ENCODE measurements at regions not wholly inside any gene's neighbourhood (a gene's known extent, or its start where the extent isn't known, plus 50 kb on each side); places are given as distances from the start of the nearest gene placed in this dataset.
"Not testable (repeated sequence)": the region's sequence is repeated elsewhere in the genome, so short reads cannot be mapped to it uniquely, and the experiment has no call there.

DNA sequence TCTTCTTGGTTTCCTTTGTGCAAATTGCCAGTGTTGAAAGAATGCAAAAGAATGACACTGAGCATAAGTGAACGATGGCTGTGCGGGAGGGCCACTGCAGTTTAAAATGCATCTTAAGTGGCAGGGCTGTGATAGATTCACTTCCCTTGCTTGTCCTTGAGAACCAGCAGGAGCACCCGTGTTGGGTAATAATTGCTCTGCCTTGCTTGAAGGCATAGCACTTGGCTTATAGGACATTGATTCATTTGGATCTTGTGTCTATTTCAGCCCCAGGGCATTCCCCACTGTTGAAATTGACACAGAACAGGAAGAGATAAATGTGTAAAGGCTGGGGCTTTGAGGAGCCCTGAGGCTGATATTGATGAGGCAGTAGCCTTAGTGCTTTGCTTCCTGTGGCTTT is 1003.7 kb upstream of the GYPC start:
- no peak overlapping the region for H3K4me3 ChIP-seq (ENCODE audit: low read length in 2 of 2)
- no peaks in the 10 kb centered on the region for H3K27me3 ChIP-seq (ENCODE audit: control insufficient read depth in 2 of 2, insufficient read depth in 1 of 2, low read length in 1 of 2)
- no peak for DNase-seq (ENCODE audit: low read depth in 6 of 9, low spot score in 9 of 9)
- no peaks in the 10 kb centered on the region for H3K9me3 ChIP-seq (ENCODE audit: control insufficient read depth in 2 of 2, insufficient read depth in 1 of 2, low read length in 1 of 2)
- H3K4me1 ChIP-seq (ENCODE audit: control insufficient read depth in 2 of 2, insufficient read depth in 2 of 2, low read length in 2 of 2) = no peaks in the 10 kb centered on the region
- no peaks in the 10 kb centered on the region for H3K36me3 ChIP-seq (ENCODE audit: control insufficient read depth in 2 of 2, insufficient read depth in 2 of 2, low read length in 1 of 2)
- H3K27ac ChIP-seq (ENCODE audit: low read depth in 1 of 2, low read length in 1 of 2) = no peak overlapping the region
- WGBS = 84% methylated on average over 3 of the region's 3 CpGs

DNA sequence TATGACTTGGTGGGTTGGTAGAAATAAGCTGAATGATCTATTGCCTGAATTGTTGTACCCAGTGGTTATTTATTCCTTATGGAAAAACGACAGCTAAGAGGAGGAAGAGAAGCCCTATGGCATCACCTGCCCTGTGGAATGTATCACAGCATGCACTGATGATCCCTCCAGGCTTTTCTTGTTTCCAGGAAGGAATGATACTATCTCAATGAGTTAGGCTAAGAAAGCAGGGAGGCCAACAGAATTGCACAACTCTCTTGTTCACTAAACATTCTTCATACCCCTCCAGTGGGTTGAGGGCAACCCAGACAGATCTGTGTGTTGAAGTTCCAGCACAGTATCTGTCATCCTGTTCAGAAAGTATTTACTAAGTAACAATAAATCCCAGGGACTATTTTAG is 1001.7 kb upstream of the GYPC start:
- Histone ChIP-seq H3K4me1 (ENCODE audit: control insufficient read depth in 2 of 2, insufficient read depth in 2 of 2, low read length in 2 of 2) (no peaks in the 10 kb centered on the region), H3K27me3 (ENCODE audit: control insufficient read depth in 2 of 2, insufficient read depth in 1 of 2, low read length in 1 of 2) (no peaks in the 10 kb centered on the region), H3K4me3 (ENCODE audit: low read length in 2 of 2) (no peak overlapping the region), H3K36me3 (ENCODE audit: control insufficient read depth in 2 of 2, insufficient read depth in 2 of 2, low read length in 1 of 2) (no peaks in the 10 kb centered on the region), H3K27ac (ENCODE audit: low read depth in 1 of 2, low read length in 1 of 2) (no peak overlapping the region), H3K9me3 (ENCODE audit: control insufficient read depth in 2 of 2, insufficient read depth in 1 of 2, low read length in 1 of 2) (no peaks in the 10 kb centered on the region)
- DNase-seq (ENCODE audit: low read depth in 6 of 9, low spot score in 9 of 9) = no peak
- 56% methylated on average over 1 of the region's 1 CpG for WGBS

DNA sequence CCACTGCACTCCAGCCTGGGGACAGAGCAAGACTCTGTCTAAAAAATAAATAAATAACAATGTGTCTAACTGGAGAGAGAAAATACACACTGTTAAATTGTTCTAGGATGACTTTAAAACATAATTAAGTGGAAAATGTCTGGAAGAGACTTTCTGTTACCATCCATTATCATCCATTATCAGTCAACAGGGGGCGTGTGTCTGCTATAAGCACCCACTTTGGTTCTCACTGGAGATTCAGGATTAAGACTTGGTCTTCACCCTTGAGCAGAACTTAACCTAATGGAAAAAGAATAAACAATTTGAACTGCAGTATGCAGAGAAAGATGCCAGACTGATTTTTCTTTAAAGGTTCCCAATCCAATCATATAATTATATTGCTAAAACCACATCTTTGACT is 999.8 kb upstream of the GYPC start:
- Histone ChIP-seq H3K4me3 (ENCODE audit: low read length in 2 of 2) (no peak overlapping the region), H3K4me1 (ENCODE audit: control insufficient read depth in 2 of 2, insufficient read depth in 2 of 2, low read length in 2 of 2) (no peaks in the 10 kb centered on the region), H3K9me3 (ENCODE audit: control insufficient read depth in 2 of 2, insufficient read depth in 1 of 2, low read length in 1 of 2) (no peaks in the 10 kb centered on the region), H3K27ac (ENCODE audit: low read depth in 1 of 2, low read length in 1 of 2) (no peak overlapping the region), H3K27me3 (ENCODE audit: control insufficient read depth in 2 of 2, insufficient read depth in 1 of 2, low read length in 1 of 2) (no peaks in the 10 kb centered on the region), H3K36me3 (ENCODE audit: control insufficient read depth in 2 of 2, insufficient read depth in 2 of 2, low read length in 1 of 2) (no peaks in the 10 kb centered on the region)
- no peak for DNase-seq (ENCODE audit: low read depth in 6 of 9, low spot score in 9 of 9)
- WGBS = 71% methylated on average over 1 of the region's 1 CpG

DNA sequence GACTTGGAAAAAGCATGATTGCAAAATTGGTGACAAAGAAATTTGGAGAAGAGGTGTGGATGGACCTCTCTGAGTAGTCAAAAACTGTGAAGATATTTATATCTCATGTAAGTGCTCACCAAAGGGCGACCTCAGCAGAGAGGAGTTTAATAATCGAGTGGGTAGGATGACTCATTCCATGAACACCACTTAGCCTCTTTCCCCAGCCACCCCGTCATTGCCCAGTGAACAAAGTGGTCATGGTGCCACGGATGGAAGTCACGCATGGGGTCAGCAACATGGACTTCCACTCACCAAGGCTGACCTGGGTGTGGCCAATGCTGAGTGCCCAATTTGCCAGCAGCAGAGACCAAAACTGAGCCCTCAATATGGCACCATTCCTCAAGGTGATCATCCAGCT is 997.4 kb upstream of the GYPC start:
- H3K27me3 ChIP-seq (ENCODE audit: control insufficient read depth in 2 of 2, insufficient read depth in 1 of 2, low read length in 1 of 2) = no peaks in the 10 kb centered on the region
- H3K4me1 ChIP-seq (ENCODE audit: control insufficient read depth in 2 of 2, insufficient read depth in 2 of 2, low read length in 2 of 2) = no peaks in the 10 kb centered on the region
- H3K4me3 ChIP-seq (ENCODE audit: low read length in 2 of 2) = no peak overlapping the region
- no peaks in the 10 kb centered on the region for H3K36me3 ChIP-seq (ENCODE audit: control insufficient read depth in 2 of 2, insufficient read depth in 2 of 2, low read length in 1 of 2)
- no peaks in the 10 kb centered on the region for H3K9me3 ChIP-seq (ENCODE audit: control insufficient read depth in 2 of 2, insufficient read depth in 1 of 2, low read length in 1 of 2)
- WGBS = 95% methylated on average over 5 of the region's 5 CpGs
- no peak overlapping the region for H3K27ac ChIP-seq (ENCODE audit: low read depth in 1 of 2, low read length in 1 of 2)
- no peak for DNase-seq (ENCODE audit: low read depth in 6 of 9, low spot score in 9 of 9)

DNA sequence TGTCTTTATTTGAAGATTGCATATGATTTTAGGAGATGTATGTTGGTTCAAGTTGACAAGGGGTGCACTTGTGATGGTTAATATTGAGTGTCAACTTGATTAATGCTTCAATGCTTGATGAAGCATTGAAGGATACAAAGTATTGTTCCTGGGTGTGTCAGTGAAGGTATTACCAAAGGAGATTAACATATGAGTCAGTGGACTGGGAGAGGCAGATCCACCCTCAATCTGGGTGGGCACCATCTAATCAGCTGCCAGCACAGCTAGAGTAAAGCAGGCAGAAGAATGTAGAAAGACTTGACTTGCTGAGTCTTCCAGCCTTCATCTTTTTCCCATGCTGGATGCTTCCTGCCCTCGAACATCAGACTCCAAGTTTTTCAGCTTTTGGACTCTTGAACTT is 995.6 kb upstream of the GYPC start:
- not testable (repeated sequence) for H3K4me1 ChIP-seq (ENCODE audit: control insufficient read depth in 2 of 2, insufficient read depth in 2 of 2, low read length in 2 of 2); H3K9me3 ChIP-seq (ENCODE audit: control insufficient read depth in 2 of 2, insufficient read depth in 1 of 2, low read length in 1 of 2); H3K4me3 ChIP-seq (ENCODE audit: low read length in 2 of 2); H3K27me3 ChIP-seq (ENCODE audit: control insufficient read depth in 2 of 2, insufficient read depth in 1 of 2, low read length in 1 of 2); DNase-seq (ENCODE audit: low read depth in 6 of 9, low spot score in 9 of 9); H3K36me3 ChIP-seq (ENCODE audit: control insufficient read depth in 2 of 2, insufficient read depth in 2 of 2, low read length in 1 of 2); H3K27ac ChIP-seq (ENCODE audit: low read depth in 1 of 2, low read length in 1 of 2)
- WGBS = 78% methylated on average over 1 of the region's 1 CpG

DNA sequence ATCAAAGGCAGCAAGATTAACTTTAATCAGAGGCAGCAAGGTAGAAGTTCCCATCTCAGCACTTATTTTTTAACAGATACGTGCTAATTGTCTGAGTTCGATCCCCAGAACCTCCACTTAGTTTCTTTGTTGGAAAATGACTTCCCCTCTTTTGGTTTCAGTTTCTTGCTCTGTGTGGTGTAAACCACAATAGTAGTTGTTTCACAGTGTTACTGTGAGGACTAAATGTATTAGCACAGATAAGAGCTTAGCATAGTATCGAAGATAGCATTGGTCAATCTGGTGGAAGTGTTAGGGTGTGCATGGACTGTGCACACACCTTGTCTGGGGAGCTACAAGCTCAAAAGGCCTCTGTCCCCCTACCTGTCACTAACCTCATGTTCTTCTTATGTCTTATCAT is 988.3 kb upstream of the GYPC start:
- H3K4me3 ChIP-seq (ENCODE audit: low read length in 2 of 2) = no peak overlapping the region
- 74% methylated on average over 3 of the region's 3 CpGs for WGBS
- no peaks in the 10 kb centered on the region for H3K9me3 ChIP-seq (ENCODE audit: control insufficient read depth in 2 of 2, insufficient read depth in 1 of 2, low read length in 1 of 2)
- no peaks in the 10 kb centered on the region for H3K4me1 ChIP-seq (ENCODE audit: control insufficient read depth in 2 of 2, insufficient read depth in 2 of 2, low read length in 2 of 2)
- no peak for DNase-seq (ENCODE audit: low read depth in 6 of 9, low spot score in 9 of 9)
- H3K27ac ChIP-seq (ENCODE audit: low read depth in 1 of 2, low read length in 1 of 2) = no peak overlapping the region
- H3K36me3 ChIP-seq (ENCODE audit: control insufficient read depth in 2 of 2, insufficient read depth in 2 of 2, low read length in 1 of 2) = no peaks in the 10 kb centered on the region
- H3K27me3 ChIP-seq (ENCODE audit: control insufficient read depth in 2 of 2, insufficient read depth in 1 of 2, low read length in 1 of 2) = no peaks in the 10 kb centered on the region

DNA sequence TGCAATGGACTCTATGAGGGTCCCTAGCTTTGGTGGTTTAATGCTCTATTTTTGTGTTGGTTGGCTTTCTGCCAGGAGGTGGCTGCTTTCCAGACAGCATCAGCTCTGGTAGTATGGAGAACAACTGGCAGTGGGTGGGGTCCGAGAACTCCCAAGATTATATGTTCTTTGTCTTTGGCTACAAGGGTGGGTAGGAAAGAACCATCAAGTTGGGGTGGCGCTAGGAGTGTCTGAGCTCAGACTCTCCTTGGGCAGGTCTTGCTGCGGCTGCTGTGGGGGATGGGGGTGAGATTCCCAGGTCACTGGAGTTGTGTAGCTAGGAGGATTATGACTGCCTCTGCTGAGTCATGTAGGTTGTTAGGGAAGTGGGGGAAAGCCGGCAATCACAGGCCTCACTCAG is 976.1 kb upstream of the GYPC start:
- H3K27ac ChIP-seq (ENCODE audit: low read depth in 1 of 2, low read length in 1 of 2) = no peak overlapping the region
- H3K27me3 ChIP-seq (ENCODE audit: control insufficient read depth in 2 of 2, insufficient read depth in 1 of 2, low read length in 1 of 2) = no peaks in the 10 kb centered on the region
- peaks cover 0 to 7% of the 10 kb centered on the region in 2 donors for H3K9me3 ChIP-seq (ENCODE audit: control insufficient read depth in 2 of 2, insufficient read depth in 1 of 2, low read length in 1 of 2)
- DNase-seq (ENCODE audit: low read depth in 6 of 9, low spot score in 9 of 9) = no peak
- H3K36me3 ChIP-seq (ENCODE audit: control insufficient read depth in 2 of 2, insufficient read depth in 2 of 2, low read length in 1 of 2) = no peaks in the 10 kb centered on the region
- no peaks in the 10 kb centered on the region for H3K4me1 ChIP-seq (ENCODE audit: control insufficient read depth in 2 of 2, insufficient read depth in 2 of 2, low read length in 2 of 2)
- H3K4me3 ChIP-seq (ENCODE audit: low read length in 2 of 2) = no peak overlapping the region
- 76% methylated on average over 4 of the region's 4 CpGs for WGBS

DNA sequence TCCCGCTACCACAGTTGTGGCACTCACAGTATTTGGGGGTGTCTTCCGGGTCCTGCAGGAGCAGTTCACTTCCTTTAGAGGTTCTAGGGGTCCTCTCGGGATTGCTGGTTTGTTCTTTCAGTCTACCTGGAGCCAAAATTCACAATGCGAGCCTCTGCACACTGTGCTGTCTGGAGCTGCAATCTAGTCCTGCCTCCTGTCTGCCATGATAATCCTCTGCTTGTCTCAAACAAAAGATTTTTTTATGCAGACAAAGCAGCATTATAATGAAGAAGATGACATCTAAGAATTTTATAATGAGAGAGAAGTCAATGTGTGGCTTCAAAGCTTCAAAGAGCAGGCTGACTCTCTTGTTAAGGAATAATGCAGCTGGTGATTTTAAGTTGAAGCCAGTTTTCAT is 975.1 kb upstream of the GYPC start:
- WGBS = 95% methylated on average over 4 of the region's 4 CpGs

DNA sequence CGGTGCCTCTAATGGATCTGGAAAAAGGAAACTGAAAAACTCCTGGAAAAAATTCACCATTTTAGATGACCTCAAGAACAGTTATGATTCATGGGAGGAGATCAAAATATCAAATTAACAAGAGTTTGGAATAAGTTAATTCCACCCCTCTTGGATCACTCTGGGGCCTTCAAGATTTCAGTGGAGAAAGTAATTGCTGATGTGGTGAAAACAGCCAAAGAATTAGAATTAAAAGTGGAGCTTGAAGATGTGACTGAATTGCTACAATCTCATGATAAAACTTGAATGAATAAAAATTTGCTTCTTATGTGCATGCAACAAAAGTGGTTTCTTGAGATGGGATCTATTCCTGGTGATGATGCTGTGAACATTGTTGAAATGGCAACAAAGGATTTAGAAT is 974.4 kb upstream of the GYPC start:
- Histone ChIP-seq H3K4me1 (ENCODE audit: control insufficient read depth in 2 of 2, insufficient read depth in 2 of 2, low read length in 2 of 2) (no peaks in the 10 kb centered on the region), H3K36me3 (ENCODE audit: control insufficient read depth in 2 of 2, insufficient read depth in 2 of 2, low read length in 1 of 2) (no peaks in the 10 kb centered on the region), H3K4me3 (ENCODE audit: low read length in 2 of 2) (no peak overlapping the region), H3K27ac (ENCODE audit: low read depth in 1 of 2, low read length in 1 of 2) (no peak overlapping the region), H3K27me3 (ENCODE audit: control insufficient read depth in 2 of 2, insufficient read depth in 1 of 2, low read length in 1 of 2) (no peaks in the 10 kb centered on the region), H3K9me3 (ENCODE audit: control insufficient read depth in 2 of 2, insufficient read depth in 1 of 2, low read length in 1 of 2) (peaks cover 0 to 7% of the 10 kb centered on the region in 2 donors)
- no peak for DNase-seq (ENCODE audit: low read depth in 6 of 9, low spot score in 9 of 9)
- WGBS = 91% methylated on average over 1 of the region's 1 CpG

More for the DNA sequence above, 975.1 kb upstream of the GYPC start:
- no peak for DNase-seq (ENCODE audit: low read depth in 6 of 9, low spot score in 9 of 9)
- Histone ChIP-seq H3K9me3 (ENCODE audit: control insufficient read depth in 2 of 2, insufficient read depth in 1 of 2, low read length in 1 of 2) (peaks cover 0 to 7% of the 10 kb centered on the region in 2 donors), H3K27ac (ENCODE audit: low read depth in 1 of 2, low read length in 1 of 2) (no peak overlapping the region), H3K4me1 (ENCODE audit: control insufficient read depth in 2 of 2, insufficient read depth in 2 of 2, low read length in 2 of 2) (no peaks in the 10 kb centered on the region), H3K27me3 (ENCODE audit: control insufficient read depth in 2 of 2, insufficient read depth in 1 of 2, low read length in 1 of 2) (no peaks in the 10 kb centered on the region), H3K4me3 (ENCODE audit: low read length in 2 of 2) (no peak overlapping the region), H3K36me3 (ENCODE audit: control insufficient read depth in 2 of 2, insufficient read depth in 2 of 2, low read length in 1 of 2) (no peaks in the 10 kb centered on the region)

All from thymus (tissue), 11 donors.